ENCODE measurements at regions not wholly inside any gene's neighbourhood (a gene's known extent, or its start where the extent isn't known, plus 50 kb on each side); places are given as distances from the start of the nearest gene placed in this dataset.
"Not testable (repeated sequence)": the region's sequence is repeated elsewhere in the genome, so short reads cannot be mapped to it uniquely, and the experiment has no call there.

GRCh38 chr18:67776929-67777328 lies 260.4 kb upstream of the DSEL start:
- no peak for DNase-seq

DNA sequence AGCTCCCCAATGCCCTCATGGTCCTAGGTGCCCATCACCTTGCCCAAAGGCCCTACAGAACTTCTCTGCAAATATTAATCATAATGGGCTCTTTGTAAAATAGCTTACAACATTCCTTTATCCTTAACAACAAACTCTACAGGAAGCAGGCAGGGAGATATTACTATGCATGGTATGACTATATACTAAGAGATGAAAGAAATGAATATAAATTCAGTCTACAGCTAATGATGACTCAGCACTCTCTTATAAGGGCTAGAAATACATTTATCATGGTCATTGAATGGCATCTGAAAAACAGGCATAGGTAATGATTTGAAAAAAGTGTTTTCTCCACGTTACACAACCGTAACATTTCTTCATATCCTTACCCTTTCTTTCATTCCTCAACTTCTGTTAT lies 254.8 kb upstream of the DSEL start:
- no peak for DNase-seq

DNA sequence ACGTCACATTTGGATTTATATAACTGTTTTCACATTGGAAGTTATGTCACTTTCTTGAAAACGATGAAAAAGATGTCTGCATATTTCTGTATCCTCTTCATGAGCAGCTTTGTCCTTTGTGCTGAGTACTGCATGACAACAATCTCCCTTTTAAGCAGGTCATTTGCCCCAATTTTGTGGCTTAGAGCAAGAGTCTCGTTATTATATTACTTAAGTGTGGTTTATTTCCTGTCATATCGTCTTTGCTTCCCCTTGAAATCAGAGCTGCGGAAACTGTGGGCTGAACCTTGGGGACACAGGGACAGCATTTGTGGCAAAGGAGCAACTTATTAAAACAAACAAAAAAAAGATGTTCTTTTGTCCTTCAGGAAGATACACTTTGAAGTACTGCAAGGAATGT lies 254.0 kb upstream of the DSEL start:
- DNase-seq, result no peak

- no peak for DNase-seq
Observed at GRCh38 chr18:67766930-67767329, 250.4 kb upstream of the DSEL start.

GRCh38 chr18:67752211-67752610 lies 235.7 kb upstream of the DSEL start:
- DNase-seq, result not testable (repeated sequence)

GRCh38 chr18:67742954-67743353 lies 226.4 kb upstream of the DSEL start:
- DNase-seq, result no peak

DNA sequence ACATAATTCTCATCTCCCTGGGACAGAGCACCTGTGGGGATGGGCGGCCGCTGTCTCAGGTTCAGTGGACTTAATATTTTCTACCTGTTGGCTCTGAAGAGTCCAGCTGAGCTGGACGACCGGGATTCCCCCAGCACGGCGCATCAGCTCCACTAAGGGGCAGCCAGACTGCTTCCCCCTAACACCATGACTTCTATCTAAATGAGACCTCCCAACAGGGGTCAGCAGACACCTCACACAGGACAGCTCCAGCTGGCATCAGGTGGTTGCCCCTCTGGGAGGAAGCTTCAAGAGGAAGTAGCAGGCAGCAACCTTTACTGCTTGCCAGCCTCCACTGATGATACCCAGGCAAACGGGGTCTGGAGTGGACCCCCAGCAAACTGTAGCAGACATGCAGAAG lies 226.0 kb upstream of the DSEL start:
- no peak for DNase-seq

DNA sequence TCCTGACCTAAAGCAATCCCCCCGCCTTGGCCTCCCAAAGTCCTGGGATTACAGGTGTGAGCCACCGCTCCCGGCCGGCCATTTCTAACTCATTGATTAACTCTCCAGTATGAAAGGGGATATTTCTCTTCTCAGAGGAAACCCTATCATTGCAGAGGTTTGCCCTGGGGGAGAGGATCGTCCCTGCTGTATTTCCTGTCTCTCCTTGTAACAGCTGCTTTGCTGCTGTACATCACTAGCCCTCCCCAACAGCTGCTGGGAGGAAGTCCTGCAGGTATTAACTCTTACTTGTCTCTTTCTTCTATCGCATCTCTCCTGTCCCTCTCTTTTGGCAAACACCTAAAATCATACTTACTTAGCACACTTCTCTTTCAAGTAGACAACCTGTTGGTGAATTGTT lies 219.0 kb upstream of the DSEL start:
- no peak for DNase-seq

DNA sequence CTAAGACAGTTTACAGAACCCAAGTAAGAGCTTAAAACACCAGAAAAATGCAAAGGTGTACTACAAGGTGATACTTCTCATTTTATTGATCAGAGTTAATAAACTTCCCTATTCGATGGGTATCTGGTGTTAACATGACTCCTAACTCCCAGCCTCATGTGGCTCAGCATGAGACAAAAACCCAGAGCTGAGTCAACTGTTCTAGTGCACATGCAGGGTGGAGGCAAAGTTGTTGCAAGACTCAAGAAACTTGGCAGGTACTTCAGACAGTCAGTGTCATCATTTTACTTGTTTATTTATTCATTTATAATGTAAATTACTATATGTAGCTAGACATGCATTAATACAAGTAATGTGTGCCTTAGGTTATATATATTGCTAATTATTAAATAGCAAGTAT lies 216.6 kb upstream of the DSEL start:
- DNase-seq, result no peak

GRCh38 chr18:67731851-67732250 lies 215.3 kb upstream of the DSEL start:
- DNase-seq, result no peak

- no peak for DNase-seq
Observed at GRCh38 chr18:67730886-67731285, 214.4 kb upstream of the DSEL start.

- no peak for DNase-seq
Observed at GRCh38 chr18:67728364-67728763, 211.8 kb upstream of the DSEL start.

- no peak for DNase-seq
Observed at GRCh38 chr18:67726882-67727281, 210.4 kb upstream of the DSEL start.

GRCh38 chr18:67717800-67718199 lies 201.3 kb upstream of the DSEL start:
- DNase-seq, result no peak

- DNase-seq, result no peak
Observed at GRCh38 chr18:67715567-67715966, 199.0 kb upstream of the DSEL start.

DNA sequence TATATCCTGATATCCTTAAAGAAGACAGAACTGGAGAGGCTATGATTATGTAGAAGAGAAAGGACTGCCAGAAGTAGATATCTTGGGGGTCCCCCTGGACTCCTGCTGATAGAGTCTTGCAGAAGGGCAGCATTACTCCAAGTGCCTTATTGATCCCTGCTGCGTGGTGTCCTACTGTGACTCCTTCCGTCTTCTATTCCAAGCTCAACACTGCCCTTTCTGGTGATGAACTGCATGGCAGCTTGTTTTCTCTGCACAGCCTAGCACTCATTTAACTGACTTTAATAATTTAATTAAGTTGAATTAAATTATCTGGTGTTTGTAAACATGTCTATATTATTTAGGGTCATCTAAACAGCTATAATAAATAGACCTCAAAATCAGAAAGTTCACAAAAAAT lies 194.1 kb upstream of the DSEL start:
- no peak for DNase-seq

- no peak for DNase-seq
Observed at GRCh38 chr18:67705748-67706147, 189.2 kb upstream of the DSEL start.

- no peak for DNase-seq
Observed at GRCh38 chr18:67695684-67696083, 179.2 kb upstream of the DSEL start.

- no peak for DNase-seq
Observed at GRCh38 chr18:67694787-67695186, 178.3 kb upstream of the DSEL start.

- DNase-seq, result no peak
Observed at GRCh38 chr18:67692811-67693210, 176.3 kb upstream of the DSEL start.

DNA sequence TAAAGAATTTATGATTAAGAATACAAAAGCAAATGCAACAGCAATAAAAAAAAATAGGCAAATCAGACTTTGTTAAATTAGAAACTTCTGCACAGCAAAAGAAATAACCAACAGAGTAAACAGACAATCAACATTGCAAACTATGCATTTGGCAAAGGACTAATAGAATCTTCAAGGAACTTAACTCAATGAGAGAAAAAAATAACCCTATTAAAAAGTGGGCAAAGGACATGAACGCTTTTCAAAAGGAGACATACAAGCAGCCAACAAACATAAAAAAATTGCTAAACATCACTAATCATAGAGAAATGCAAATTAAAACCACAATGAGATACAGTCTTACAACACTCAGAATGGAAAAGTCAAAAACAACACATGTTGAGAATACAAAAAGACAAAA lies 166.0 kb upstream of the DSEL start:
- no peak for DNase-seq

DNA sequence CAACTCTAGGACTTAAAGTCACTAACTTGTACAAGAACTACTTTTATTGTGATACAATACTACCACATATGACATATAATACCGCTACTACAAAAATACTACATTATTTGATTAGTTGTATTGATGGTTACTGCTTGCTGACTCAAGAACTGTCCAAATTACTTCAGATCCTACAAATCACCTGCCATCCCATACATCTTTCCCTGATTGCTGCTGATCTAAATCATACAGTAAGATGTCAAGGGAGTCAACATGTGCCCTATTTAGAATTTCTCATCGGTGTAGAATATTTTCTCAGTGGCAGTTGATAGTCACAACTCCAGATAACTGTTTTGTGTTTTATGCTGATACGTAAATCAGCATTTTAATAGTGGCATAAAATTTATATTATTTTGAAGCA lies 161.0 kb upstream of the DSEL start:
- no peak for DNase-seq

DNA sequence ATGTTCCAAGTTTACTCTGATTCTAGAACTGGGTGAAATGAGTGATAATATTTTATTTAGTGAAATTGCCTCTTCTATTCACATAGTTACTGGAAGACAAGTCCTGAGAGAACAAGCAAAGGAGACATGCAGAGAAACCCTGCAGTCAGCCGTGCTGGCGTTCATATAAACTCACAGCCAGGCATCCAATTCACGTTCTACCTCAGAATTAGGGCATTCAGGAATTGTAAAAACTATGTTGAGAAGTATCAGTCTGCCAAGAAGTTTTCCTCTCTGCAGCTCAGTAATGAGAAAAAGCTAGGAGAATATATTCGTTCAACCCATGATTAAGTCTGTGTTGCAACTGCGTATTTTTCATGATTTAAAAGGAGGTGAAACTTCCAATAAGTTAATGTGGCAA lies 156.2 kb upstream of the DSEL start:
- no peak for DNase-seq

GRCh38 chr18:67672155-67672554 lies 155.6 kb upstream of the DSEL start:
- no peak for DNase-seq

DNA sequence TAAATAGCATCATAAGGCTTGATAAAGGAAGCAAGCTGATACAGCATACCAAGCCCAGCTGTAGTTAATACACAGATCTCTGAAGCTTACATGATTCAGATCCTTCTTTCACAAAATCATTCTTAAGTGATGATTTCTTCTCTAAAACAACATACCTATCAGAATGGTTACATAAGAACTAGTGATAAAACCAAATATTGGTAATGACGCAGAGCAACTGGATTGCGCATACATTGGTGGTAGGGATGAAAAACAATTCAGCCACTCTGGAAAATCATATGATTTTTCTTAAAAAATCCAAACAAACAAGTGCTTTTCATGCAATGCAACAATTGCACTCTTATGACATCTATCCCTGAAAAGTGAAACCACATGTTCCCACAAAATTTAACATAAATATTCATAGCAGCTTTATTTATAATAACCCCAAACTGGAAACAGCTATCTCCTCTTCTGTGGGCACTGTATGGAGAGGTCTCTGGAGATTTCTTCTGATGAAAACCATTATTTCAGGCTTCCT lies 153.6 kb upstream of the DSEL start:
- DNase-seq, result no peak
